Endodermal cell (in vitro differentiated cells): ENCODE measurements at regions not wholly inside any gene's neighbourhood (a gene's known extent, or its start where the extent isn't known, plus 50 kb on each side); places are given as distances from the start of the nearest gene placed in this dataset.

Source experiments
- DNase-seq: peaks from one replicate; pipeline ENCODE4 v3.0.0-alpha.2; 2017
- H3K27ac ChIP-seq: 2 replicates; pipeline ENCODE4 v1.5.1; 2013; ENCODE audit warnings: mild to moderate bottlenecking, low read depth, low read length, moderate library complexity
- H3K27me3 ChIP-seq: 2 replicates; pipeline ENCODE4 v1.6.1; 2013; ENCODE audit warnings: mild to moderate bottlenecking, low read length, moderate library complexity; ENCODE audit not compliant: insufficient read depth, control insufficient read depth, poor library complexity, severe bottlenecking
- H3K36me3 ChIP-seq: 2 replicates; pipeline ENCODE4 v1.7.0; 2013; ENCODE audit warnings: mild to moderate bottlenecking, low read length, moderate library complexity; ENCODE audit not compliant: control insufficient read depth, insufficient read depth
- H3K4me1 ChIP-seq: one replicate; pipeline ENCODE4 v1.7.0; 2013; ENCODE audit warnings: low read length; ENCODE audit not compliant: control insufficient read depth, insufficient read depth
- H3K4me3 ChIP-seq: 2 replicates; pipeline ENCODE4 v1.5.1; 2013; ENCODE audit warnings: mild to moderate bottlenecking, low read length, moderate library complexity
- H3K9ac ChIP-seq: 2 replicates; pipeline ENCODE4 v1.6.1; 2013; ENCODE audit warnings: mild to moderate bottlenecking, low read length, moderate library complexity; ENCODE audit not compliant: poor library complexity, severe bottlenecking; ENCODE audit errors: extremely low read depth
- H3K9me3 ChIP-seq: 2 replicates; pipeline ENCODE4 v1.6.1; 2013; ENCODE audit warnings: mild to moderate bottlenecking, low read length, moderate library complexity; ENCODE audit not compliant: control insufficient read depth
- H3K27ac Mint-ChIP-seq: 2 replicates; pipeline ENCODE4 v1.8.0; 2020; ENCODE audit warnings: mixed read lengths
- H3K27me3 Mint-ChIP-seq: 2 replicates; pipeline ENCODE4 v1.8.0; 2021; ENCODE audit warnings: mild to moderate bottlenecking, mixed read lengths; ENCODE audit not compliant: insufficient read depth
- H3K36me3 Mint-ChIP-seq: 2 replicates; pipeline ENCODE4 v1.8.0; 2020; ENCODE audit warnings: low read depth, mixed read lengths
- H3K4me1 Mint-ChIP-seq: 2 replicates; pipeline ENCODE4 v1.8.0; 2020; ENCODE audit warnings: mixed read lengths
- H3K4me3 Mint-ChIP-seq: 2 replicates; pipeline ENCODE4 v1.8.0; 2020; ENCODE audit warnings: mild to moderate bottlenecking, moderate library complexity, mixed read lengths
- H3K9me3 Mint-ChIP-seq: 2 replicates; pipeline ENCODE4 v1.8.0; 2020; ENCODE audit warnings: mild to moderate bottlenecking, mixed read lengths
- WGBS, 2 experiments: methylation state at CpG; one replicate each; pipeline versions ENCODE4 v1.1.5 to v1.1.7; 2013; ENCODE audit warnings: missing lambda C conversion rate in 2 of 2, mixed read lengths in 1 of 2; ENCODE audit not compliant: insufficient coverage in 1 of 2, insufficient read length in 1 of 2; 5-methylcytosine and 5-hydroxymethylcytosine counted together
- TF ChIP-seq, protein P1 (sequence below): fragments of 200-600 bp; sonication (generic); conservative IDR thresholded peaks from 2 replicates; pipeline ENCODE4 v1.5.0; 2021; ENCODE audit warnings: antibody characterized with exemption, mild to moderate bottlenecking

- H3K9me3 ChIP-seq, result no peaks in the 10 kb centered on the region
- TF ChIP-seq, protein P1, sequence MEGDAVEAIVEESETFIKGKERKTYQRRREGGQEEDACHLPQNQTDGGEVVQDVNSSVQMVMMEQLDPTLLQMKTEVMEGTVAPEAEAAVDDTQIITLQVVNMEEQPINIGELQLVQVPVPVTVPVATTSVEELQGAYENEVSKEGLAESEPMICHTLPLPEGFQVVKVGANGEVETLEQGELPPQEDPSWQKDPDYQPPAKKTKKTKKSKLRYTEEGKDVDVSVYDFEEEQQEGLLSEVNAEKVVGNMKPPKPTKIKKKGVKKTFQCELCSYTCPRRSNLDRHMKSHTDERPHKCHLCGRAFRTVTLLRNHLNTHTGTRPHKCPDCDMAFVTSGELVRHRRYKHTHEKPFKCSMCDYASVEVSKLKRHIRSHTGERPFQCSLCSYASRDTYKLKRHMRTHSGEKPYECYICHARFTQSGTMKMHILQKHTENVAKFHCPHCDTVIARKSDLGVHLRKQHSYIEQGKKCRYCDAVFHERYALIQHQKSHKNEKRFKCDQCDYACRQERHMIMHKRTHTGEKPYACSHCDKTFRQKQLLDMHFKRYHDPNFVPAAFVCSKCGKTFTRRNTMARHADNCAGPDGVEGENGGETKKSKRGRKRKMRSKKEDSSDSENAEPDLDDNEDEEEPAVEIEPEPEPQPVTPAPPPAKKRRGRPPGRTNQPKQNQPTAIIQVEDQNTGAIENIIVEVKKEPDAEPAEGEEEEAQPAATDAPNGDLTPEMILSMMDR, result no peak
- WGBS, 2 experiments, result 87 to 93% methylated on average over 5 to 6 of the region's 6 CpGs
These were observed 655.3 kb upstream of the ALCAM start for GRCh38 chr3:104711406-104711805.

GRCh38 chr3:104715972-104716371, 650.7 kb upstream of the ALCAM start:
- no peak overlapping the region for H3K27ac ChIP-seq
- no CpG with 5 or more reads among the region's 1 CpG for WGBS, 2 experiments
- H3K9me3 Mint-ChIP-seq, result no peaks in the 10 kb centered on the region
- no peak overlapping the region for H3K9ac ChIP-seq
- no peaks in the 10 kb centered on the region for H3K4me1 ChIP-seq
- no peak for DNase-seq
- no peak overlapping the region for H3K4me3 ChIP-seq
- H3K36me3 ChIP-seq, result no peaks in the 10 kb centered on the region
- TF ChIP-seq, protein P1, result no peak
- no peaks in the 10 kb centered on the region for H3K27me3 ChIP-seq
- no peaks in the 10 kb centered on the region for H3K4me1 Mint-ChIP-seq
- H3K27me3 Mint-ChIP-seq, result no peaks in the 10 kb centered on the region
- no peak overlapping the region for H3K4me3 Mint-ChIP-seq
- H3K36me3 Mint-ChIP-seq, result no peaks in the 10 kb centered on the region
- no peak overlapping the region for H3K27ac Mint-ChIP-seq
- H3K9me3 ChIP-seq, result no peaks in the 10 kb centered on the region

More at GRCh38 chr3:104711406-104711805, 655.3 kb upstream of the ALCAM start:
- H3K4me3 ChIP-seq, result no peak overlapping the region
- H3K27me3 Mint-ChIP-seq, result no peaks in the 10 kb centered on the region
- H3K4me1 Mint-ChIP-seq, result no peaks in the 10 kb centered on the region
- no peaks in the 10 kb centered on the region for H3K36me3 ChIP-seq
- no peak overlapping the region for H3K4me3 Mint-ChIP-seq
- no peaks in the 10 kb centered on the region for H3K9me3 Mint-ChIP-seq
- H3K27ac ChIP-seq, result no peak overlapping the region
- no peak overlapping the region for H3K27ac Mint-ChIP-seq
- H3K9ac ChIP-seq, result no peak overlapping the region
- no peaks in the 10 kb centered on the region for H3K4me1 ChIP-seq
- no peak for DNase-seq
- no peaks in the 10 kb centered on the region for H3K27me3 ChIP-seq
- H3K36me3 Mint-ChIP-seq, result no peaks in the 10 kb centered on the region

DNA sequence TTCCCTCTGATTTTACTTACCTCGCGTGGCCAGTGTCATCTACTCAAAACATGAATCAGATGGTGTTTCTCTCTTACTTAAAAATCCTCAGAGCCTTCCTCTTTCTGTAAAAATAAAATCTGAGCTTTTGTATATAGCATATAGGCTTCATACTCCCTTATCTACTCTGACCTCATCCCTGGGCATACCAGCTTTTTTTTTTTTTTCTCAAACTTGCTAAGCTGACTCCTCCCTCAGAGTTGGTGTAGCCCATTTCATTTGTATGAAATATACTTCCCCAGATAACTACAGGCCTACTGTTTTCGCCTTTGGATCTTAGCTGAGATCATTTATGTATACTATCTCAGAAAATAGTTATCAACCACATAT, 648.9 kb upstream of the ALCAM start:
- no peak for DNase-seq
- Histone ChIP-seq H3K4me3 (no peak overlapping the region), H3K27ac (no peak overlapping the region), H3K4me1 (no peaks in the 10 kb centered on the region), H3K9ac (no peak overlapping the region), H3K9me3 (no peaks in the 10 kb centered on the region), H3K36me3 (no peaks in the 10 kb centered on the region), H3K27me3 (no peaks in the 10 kb centered on the region)
- no peak overlapping the region for H3K27ac Mint-ChIP-seq
- no peaks in the 10 kb centered on the region for H3K36me3 Mint-ChIP-seq
- TF ChIP-seq, protein P1, result no peak
- no peak overlapping the region for H3K4me3 Mint-ChIP-seq
- no peaks in the 10 kb centered on the region for H3K27me3 Mint-ChIP-seq
- no peaks in the 10 kb centered on the region for H3K4me1 Mint-ChIP-seq
- no peaks in the 10 kb centered on the region for H3K9me3 Mint-ChIP-seq
- 98 to 100% methylated on average over 2 to 3 of the region's 3 CpGs for whole genome bisulfite sequencing, 2 experiments
